ENCODE measurements at regions not wholly inside any gene's neighbourhood (a gene's known extent, or its start where the extent isn't known, plus 50 kb on each side); places are given as distances from the start of the nearest gene placed in this dataset.
"Not testable (repeated sequence)": the region's sequence is repeated elsewhere in the genome, so short reads cannot be mapped to it uniquely, and the experiment has no call there.

DNA sequence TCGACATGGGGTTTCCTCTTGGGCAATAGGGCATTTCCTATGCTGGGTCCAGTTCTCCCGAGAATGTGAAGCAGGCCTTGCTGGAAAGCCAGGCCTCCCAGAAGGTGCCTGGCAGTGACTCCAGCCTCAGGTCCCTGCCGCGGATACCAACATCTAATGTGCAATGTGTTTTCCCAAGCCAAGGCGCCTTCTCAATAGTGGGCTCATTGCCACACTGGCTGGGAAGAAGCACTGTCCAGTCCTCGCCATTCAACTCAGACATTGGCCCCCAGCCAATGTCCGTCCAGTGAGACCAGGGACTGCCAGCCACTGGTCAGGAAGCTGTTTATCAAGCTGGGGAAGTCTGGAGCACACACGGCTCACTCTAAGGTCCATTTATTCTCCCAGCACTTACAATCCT lies 317.9 kb downstream of the ANAPC1 start:
- H3K36me3 ChIP-seq (replicated peaks in 1 of 2; ENCODE audit: control extremely low read depth in 1 of 2, control insufficient read depth in 1 of 2, extremely low read depth in 1 of 2, insufficient read depth in 2 of 2, low read length in 1 of 2); ATAC-seq (ENCODE audit: low read depth); H3K27me3 ChIP-seq (replicated peaks in 1 of 4; ENCODE audit: control extremely low read depth in 1 of 4, control insufficient read depth in 3 of 4, insufficient read depth in 4 of 4, low read length in 3 of 4); H3K4me2 ChIP-seq (replicated peaks; ENCODE audit: low read depth, low read length, poor library complexity, severe bottlenecking); H3K4me1 Mint-ChIP-seq; H3K79me2 ChIP-seq (ENCODE audit: control insufficient read depth, insufficient read depth, low read length); H4K20me1 ChIP-seq (ENCODE audit: control insufficient read depth, insufficient read depth, low read length, poor library complexity, severe bottlenecking); H3K27ac Mint-ChIP-seq; DNase-seq; H3K4me1 ChIP-seq (ENCODE audit: control insufficient read depth in 2 of 2, insufficient read depth in 2 of 2, low read length in 2 of 2); H3K4me3 Mint-ChIP-seq; CTCF ChIA-PET; H2AFZ ChIP-seq (ENCODE audit: insufficient read depth, low read depth, low read length, poor library complexity, severe bottlenecking); H3K9ac ChIP-seq (ENCODE audit: low read length); H3K4me3 ChIP-seq (ENCODE audit: control extremely low read depth in 1 of 5, extremely low read depth in 1 of 5, insufficient read depth in 1 of 5, low read depth in 2 of 5, low read length in 4 of 5); intact Hi-C loops (cut with micrococcal nuclease); H3K27me3 Mint-ChIP-seq; POLR2A ChIA-PET; H3K9me3 Mint-ChIP-seq (ENCODE audit: insufficient read depth); H3K9me3 ChIP-seq (ENCODE audit: control extremely low read depth in 1 of 3, control insufficient read depth in 2 of 3, insufficient read depth in 1 of 3, low read length in 2 of 3); H3K27ac ChIP-seq (ENCODE audit: low read length in 2 of 2): not testable (repeated sequence)
- 99% methylated on average over 5 of the region's 8 CpGs for WGBS (ENCODE audit: insufficient coverage)

DNA sequence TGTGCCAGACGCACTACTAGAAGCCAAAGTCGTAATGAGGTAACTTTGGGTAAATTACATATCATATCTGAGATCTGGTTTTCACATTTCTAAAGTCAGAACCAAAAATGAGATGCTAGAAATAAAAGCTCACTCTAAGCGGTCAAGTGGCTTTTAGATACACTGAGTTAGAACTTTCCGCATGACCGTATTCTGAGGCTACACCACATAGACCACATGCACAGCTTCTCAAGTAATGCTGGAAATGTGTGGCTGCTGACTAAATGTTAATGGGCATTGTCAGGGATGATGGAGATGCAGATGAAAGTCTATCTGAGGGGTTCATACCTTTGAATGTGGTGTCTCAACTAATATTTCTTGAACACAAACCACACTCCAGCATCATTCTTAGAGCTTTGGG lies 316.8 kb downstream of the ANAPC1 start:
- H3K36me3 ChIP-seq (replicated peaks in 1 of 2; ENCODE audit: control extremely low read depth in 1 of 2, control insufficient read depth in 1 of 2, extremely low read depth in 1 of 2, insufficient read depth in 2 of 2, low read length in 1 of 2); intact Hi-C loops (cut with micrococcal nuclease); H3K9ac ChIP-seq (ENCODE audit: low read length); H3K79me2 ChIP-seq (ENCODE audit: control insufficient read depth, insufficient read depth, low read length); H3K4me3 ChIP-seq (ENCODE audit: control extremely low read depth in 1 of 5, extremely low read depth in 1 of 5, insufficient read depth in 1 of 5, low read depth in 2 of 5, low read length in 4 of 5); ATAC-seq (ENCODE audit: low read depth); H3K27ac ChIP-seq (ENCODE audit: low read length in 2 of 2); H3K4me1 ChIP-seq (ENCODE audit: control insufficient read depth in 2 of 2, insufficient read depth in 2 of 2, low read length in 2 of 2); H3K4me3 Mint-ChIP-seq; H2AFZ ChIP-seq (ENCODE audit: insufficient read depth, low read depth, low read length, poor library complexity, severe bottlenecking); H3K4me1 Mint-ChIP-seq; DNase-seq; H3K27me3 Mint-ChIP-seq; H3K4me2 ChIP-seq (replicated peaks; ENCODE audit: low read depth, low read length, poor library complexity, severe bottlenecking); H3K27me3 ChIP-seq (replicated peaks in 1 of 4; ENCODE audit: control extremely low read depth in 1 of 4, control insufficient read depth in 3 of 4, insufficient read depth in 4 of 4, low read length in 3 of 4); CTCF ChIA-PET; H3K27ac Mint-ChIP-seq; H4K20me1 ChIP-seq (ENCODE audit: control insufficient read depth, insufficient read depth, low read length, poor library complexity, severe bottlenecking); H3K9me3 ChIP-seq (ENCODE audit: control extremely low read depth in 1 of 3, control insufficient read depth in 2 of 3, insufficient read depth in 1 of 3, low read length in 2 of 3); POLR2A ChIA-PET; H3K9me3 Mint-ChIP-seq (ENCODE audit: insufficient read depth): not testable (repeated sequence)
- no CpG with 5 or more reads among the region's 5 CpGs for WGBS (ENCODE audit: insufficient coverage)

DNA sequence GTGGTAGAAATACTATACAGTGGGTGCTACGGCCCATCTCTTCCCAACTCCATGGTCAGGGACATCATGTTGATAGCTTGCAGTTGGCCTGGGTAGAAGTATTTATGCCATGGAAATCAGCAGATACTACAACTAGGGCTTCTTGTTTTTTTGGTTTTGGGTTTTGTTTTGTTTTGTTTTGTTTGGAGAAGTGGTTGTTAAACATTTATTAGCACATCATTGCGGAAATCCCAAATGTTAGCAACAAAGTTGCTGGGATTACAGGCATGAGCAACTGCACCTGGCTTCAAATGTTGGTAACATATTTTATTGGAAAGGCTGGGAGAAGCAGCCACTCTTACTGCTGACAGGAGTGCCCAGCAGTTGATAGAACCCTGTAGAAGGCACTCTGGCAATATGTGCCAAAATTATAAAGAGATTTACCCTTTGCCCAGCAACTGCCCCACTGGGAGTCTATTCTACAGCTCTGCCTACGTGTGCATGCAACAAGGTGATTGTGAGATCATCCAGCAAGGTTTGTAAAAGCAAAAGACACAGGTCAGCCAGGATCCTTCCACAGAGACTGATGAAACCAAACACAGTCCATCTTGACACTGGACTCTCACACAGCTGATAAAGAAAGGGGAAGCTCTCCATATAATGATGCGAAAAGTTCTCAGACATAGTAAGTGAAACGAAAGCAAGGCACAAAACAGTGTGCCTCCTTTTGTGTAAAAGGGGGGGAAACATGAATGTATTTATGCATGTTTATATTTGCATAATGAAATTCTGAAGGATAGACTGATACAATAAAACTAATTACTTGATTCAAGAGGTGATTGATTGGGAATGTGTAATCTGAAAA lies 314.4 kb downstream of the ANAPC1 start:
- H3K9ac ChIP-seq (ENCODE audit: low read length); CTCF ChIA-PET; POLR2A ChIA-PET; H4K20me1 ChIP-seq (ENCODE audit: control insufficient read depth, insufficient read depth, low read length, poor library complexity, severe bottlenecking); H3K36me3 ChIP-seq (replicated peaks in 1 of 2; ENCODE audit: control extremely low read depth in 1 of 2, control insufficient read depth in 1 of 2, extremely low read depth in 1 of 2, insufficient read depth in 2 of 2, low read length in 1 of 2); H3K9me3 Mint-ChIP-seq (ENCODE audit: insufficient read depth); H3K4me1 Mint-ChIP-seq; H3K27me3 ChIP-seq (replicated peaks in 1 of 4; ENCODE audit: control extremely low read depth in 1 of 4, control insufficient read depth in 3 of 4, insufficient read depth in 4 of 4, low read length in 3 of 4); H3K27ac Mint-ChIP-seq; H3K4me2 ChIP-seq (replicated peaks; ENCODE audit: low read depth, low read length, poor library complexity, severe bottlenecking); H3K27ac ChIP-seq (ENCODE audit: low read length in 2 of 2); DNase-seq; H2AFZ ChIP-seq (ENCODE audit: insufficient read depth, low read depth, low read length, poor library complexity, severe bottlenecking); H3K79me2 ChIP-seq (ENCODE audit: control insufficient read depth, insufficient read depth, low read length); H3K4me3 Mint-ChIP-seq; intact Hi-C loops (cut with micrococcal nuclease); H3K4me1 ChIP-seq (ENCODE audit: control insufficient read depth in 2 of 2, insufficient read depth in 2 of 2, low read length in 2 of 2); H3K9me3 ChIP-seq (ENCODE audit: control extremely low read depth in 1 of 3, control insufficient read depth in 2 of 3, insufficient read depth in 1 of 3, low read length in 2 of 3); H3K27me3 Mint-ChIP-seq; H3K4me3 ChIP-seq (ENCODE audit: control extremely low read depth in 1 of 5, extremely low read depth in 1 of 5, insufficient read depth in 1 of 5, low read depth in 2 of 5, low read length in 4 of 5): not testable (repeated sequence)
- ATAC-seq (ENCODE audit: low read depth) = peak; percentile 31
- no CpG with 5 or more reads among the region's 5 CpGs for WGBS (ENCODE audit: insufficient coverage)

DNA sequence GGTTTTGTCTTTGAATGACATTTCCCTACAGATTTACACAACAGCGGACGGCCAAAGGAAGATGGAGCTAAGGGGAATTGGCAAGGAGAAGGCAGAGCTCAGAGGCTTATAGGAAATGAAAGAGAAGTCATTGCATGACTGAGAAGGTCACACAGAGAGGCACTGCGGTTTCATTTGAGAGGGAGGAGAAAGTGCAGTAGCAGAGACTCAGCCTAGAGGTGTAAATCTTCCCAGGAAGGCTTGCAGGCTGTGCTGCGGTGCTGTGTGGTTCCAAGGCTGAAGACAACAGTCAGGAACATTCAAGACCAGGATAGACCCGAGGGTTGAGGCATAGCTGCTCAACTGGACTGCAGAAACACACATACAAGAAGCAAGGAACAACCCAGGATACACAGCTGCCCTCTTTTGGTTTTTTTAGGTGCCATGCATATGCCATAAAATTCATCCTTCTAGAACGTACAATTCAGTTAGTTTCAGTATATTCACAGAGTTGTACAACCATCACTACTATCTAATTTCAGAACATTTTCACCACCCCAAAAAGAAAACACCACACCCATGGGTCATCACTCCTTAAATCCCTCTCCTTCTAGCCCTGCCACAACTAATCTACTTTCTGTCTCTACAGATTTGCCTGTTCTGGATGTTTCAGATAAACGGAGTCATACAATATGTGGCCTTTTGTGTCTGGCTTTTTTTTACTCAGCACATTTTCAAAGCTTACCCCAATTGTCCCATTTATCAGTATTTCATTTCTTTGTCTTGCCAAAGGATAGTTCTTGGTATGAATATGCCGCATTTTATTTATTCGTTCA lies 313.5 kb downstream of the ANAPC1 start:
- H3K4me3 Mint-ChIP-seq = peak overlapping the region; percentile 29
- H3K27ac Mint-ChIP-seq; H3K27me3 ChIP-seq (replicated peaks in 1 of 4; ENCODE audit: control extremely low read depth in 1 of 4, control insufficient read depth in 3 of 4, insufficient read depth in 4 of 4, low read length in 3 of 4); H3K79me2 ChIP-seq (ENCODE audit: control insufficient read depth, insufficient read depth, low read length); H2AFZ ChIP-seq (ENCODE audit: insufficient read depth, low read depth, low read length, poor library complexity, severe bottlenecking); H3K36me3 ChIP-seq (replicated peaks in 1 of 2; ENCODE audit: control extremely low read depth in 1 of 2, control insufficient read depth in 1 of 2, extremely low read depth in 1 of 2, insufficient read depth in 2 of 2, low read length in 1 of 2); DNase-seq; H3K27me3 Mint-ChIP-seq; H3K9me3 Mint-ChIP-seq (ENCODE audit: insufficient read depth); H3K4me2 ChIP-seq (replicated peaks; ENCODE audit: low read depth, low read length, poor library complexity, severe bottlenecking); H3K9me3 ChIP-seq (ENCODE audit: control extremely low read depth in 1 of 3, control insufficient read depth in 2 of 3, insufficient read depth in 1 of 3, low read length in 2 of 3); CTCF ChIA-PET; H3K4me3 ChIP-seq (ENCODE audit: control extremely low read depth in 1 of 5, extremely low read depth in 1 of 5, insufficient read depth in 1 of 5, low read depth in 2 of 5, low read length in 4 of 5); POLR2A ChIA-PET; H3K4me1 Mint-ChIP-seq; H3K9ac ChIP-seq (ENCODE audit: low read length); H3K4me1 ChIP-seq (ENCODE audit: control insufficient read depth in 2 of 2, insufficient read depth in 2 of 2, low read length in 2 of 2); intact Hi-C loops (cut with micrococcal nuclease); H4K20me1 ChIP-seq (ENCODE audit: control insufficient read depth, insufficient read depth, low read length, poor library complexity, severe bottlenecking); H3K27ac ChIP-seq (ENCODE audit: low read length in 2 of 2): not testable (repeated sequence)
- WGBS (ENCODE audit: insufficient coverage) = 0% methylated on average over 1 of the region's 9 CpGs
- ATAC-seq (ENCODE audit: low read depth) = peak; percentile 47
